LNCAP (cell line): ENCODE measurements at regions not wholly inside any gene's neighbourhood (a gene's known extent, or its start where the extent isn't known, plus 50 kb on each side); places are given as distances from the start of the nearest gene placed in this dataset.

ENCODE experiments used
- CTCF ChIP-seq: fragments of 450-650 bp; IDR thresholded peaks from 2 replicates; pipeline ENCODE4 v1.5.1; 2017; ENCODE audit warnings: mild to moderate bottlenecking

DNA sequence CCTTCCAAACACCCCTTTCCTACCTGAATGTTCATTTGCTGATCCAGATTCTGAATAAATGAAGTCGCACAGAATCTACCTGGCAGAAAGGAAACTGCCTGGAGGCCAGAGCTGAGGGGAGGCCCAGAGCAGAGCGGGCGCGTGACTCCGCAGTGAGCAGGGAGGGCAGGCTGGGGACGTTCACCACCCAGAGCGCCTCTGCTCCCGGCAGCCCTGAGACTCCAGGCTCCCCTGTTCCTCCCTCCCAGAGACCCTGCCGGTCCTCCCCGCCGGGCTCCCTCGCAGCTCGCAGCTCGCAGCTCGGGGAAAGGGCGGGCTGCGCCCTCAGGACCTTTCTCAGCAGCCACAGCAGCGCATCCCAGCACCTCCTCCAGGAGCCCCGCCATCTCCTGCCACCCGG is 176.7 kb upstream of the ZNF32 start:
- no peak for TF ChIP-seq CTCF

DNA sequence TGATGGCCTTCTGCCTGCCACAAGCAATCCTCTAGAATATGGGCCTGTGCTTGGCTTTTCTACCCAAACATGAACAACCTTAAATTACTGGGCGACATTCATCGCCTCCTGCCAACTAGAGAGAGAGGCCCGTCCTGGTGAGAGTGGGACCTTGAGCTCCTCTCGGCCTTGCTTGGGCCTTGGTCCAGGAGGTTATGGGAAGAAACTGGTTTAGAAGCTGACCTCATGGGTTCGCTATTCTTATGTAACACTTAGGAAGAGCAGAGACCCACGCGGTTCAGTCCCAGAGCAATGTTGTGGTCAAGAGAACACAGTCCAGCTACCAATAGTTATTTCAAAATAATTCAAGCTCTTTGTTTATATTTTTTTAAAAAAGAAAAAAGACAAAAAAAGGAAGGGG is 176.3 kb upstream of the ZNF32 start:
- no peak for TF ChIP-seq CTCF

GRCh38 chr10:43822631-43823580 is 174.2 kb upstream of the ZNF32 start:
- no peak for TF ChIP-seq CTCF

DNA sequence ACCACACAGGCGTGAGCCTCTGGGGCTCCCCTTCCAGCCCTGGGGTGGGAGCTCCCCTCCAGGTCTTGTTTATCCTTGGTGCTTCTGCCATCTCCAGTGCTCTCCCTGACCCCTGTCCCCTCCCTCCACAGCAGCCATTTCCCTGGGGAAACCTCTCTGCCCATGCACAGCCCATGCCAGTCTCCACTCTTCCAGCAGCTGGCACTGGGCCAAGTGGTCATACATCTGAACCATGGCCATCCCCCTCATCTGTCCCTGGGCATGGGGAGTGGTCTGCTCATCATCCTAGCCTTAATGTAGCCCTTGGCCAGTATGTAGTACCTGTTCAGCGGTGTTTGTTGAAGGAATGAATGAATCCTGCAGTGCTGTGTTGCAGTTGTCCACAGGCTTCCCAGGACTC is 172.4 kb upstream of the ZNF32 start:
- no peak for TF ChIP-seq CTCF

DNA sequence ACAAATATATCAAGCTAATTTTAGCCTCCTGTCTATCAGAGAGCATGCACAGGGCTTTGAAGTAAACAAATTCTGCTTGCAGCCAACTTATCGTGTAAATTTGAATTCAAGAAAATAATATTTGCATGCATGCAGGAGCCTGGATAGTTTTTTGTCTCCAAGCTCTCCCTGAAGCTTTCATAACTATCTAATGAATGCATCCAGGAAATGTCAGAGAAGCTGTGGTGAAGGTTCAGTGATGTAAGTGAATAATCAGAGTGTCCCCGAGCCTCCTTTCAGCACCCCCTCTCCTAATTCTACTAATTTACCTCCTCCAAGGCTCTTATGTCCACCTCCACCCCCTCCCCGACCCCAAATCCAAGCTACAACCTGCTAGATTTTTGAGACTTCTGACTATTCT is 172.0 kb upstream of the ZNF32 start:
- no peak for TF ChIP-seq CTCF

DNA sequence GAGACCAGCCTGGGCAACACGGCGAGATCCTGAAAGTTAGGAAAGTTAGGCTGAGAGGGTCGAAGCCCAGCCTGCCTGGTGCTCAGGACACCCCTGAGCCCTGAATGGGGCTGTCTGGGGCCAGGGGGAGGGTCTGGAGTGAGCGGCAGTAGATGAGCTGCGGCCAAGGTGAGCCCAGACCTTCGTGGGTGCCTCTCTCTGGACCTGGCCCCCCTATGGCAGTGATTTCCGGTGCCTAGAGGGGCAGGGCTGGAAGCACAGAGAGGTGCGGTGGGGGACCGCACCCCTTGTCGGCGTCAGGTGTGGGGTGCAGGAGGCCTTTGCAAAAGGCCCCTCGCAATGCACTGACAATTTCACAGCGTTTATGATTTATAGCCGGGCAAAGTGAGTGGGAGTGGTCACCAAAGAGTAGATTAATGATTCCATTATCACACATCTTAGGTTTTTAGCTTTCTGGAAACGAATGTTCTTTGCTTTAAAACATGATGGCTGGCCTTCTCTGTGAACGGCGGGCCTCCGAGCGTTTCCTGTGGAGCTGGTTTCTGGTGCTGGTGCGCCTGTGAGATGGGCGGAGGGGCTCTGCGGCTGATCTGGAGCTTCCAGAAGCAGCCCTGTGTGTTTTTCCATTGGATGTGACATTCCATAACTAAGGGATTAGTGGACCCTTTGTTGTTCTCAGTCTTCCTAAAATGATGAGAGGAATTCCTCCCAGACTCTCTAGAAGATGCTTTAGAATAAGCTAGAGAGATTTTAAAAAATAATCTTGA is 171.0 kb upstream of the ZNF32 start:
- no peak for TF ChIP-seq CTCF

DNA sequence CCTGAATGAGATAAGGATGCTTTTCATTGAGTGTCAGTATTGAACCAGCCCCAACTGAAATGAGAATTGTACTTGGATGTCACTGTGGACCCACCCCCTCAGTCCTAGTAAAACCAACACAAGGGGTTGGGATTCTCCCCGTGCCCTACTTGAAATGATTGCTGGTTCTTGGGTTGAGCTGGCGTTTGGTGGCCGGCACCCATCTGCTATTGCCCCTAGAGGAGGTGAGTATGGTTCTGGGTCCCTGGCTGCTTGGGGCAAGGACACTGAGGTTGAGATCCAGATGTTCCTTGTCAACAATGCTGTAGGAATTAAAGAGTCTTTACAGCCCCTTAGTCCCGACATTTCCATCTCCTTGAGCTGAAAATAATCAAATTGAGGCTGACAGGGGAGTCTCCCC is 170.0 kb upstream of the ZNF32 start:
- no peak for TF ChIP-seq CTCF
